Neural progenitor cell (in vitro differentiated cells): ENCODE measurements at regions not wholly inside any gene's neighbourhood (a gene's known extent, or its start where the extent isn't known, plus 50 kb on each side); places are given as distances from the start of the nearest gene placed in this dataset.

Experiments
- EZH2 ChIP-seq: fragments of 200-600 bp; sonication (generic); IDR thresholded peaks from 2 replicates; pipeline ENCODE4 v1.6.1; 2017; ENCODE audit warnings: antibody characterized with exemption, mild to moderate bottlenecking, moderate library complexity
- EZH2phosphoT487 ChIP-seq: fragments of 200-600 bp; sonication (generic); IDR thresholded peaks from 2 replicates; pipeline ENCODE4 v1.6.1; 2017; ENCODE audit warnings: antibody characterized with exemption
- TF ChIP-seq, protein P1 (sequence below): fragments of 200-600 bp; sonication (generic); IDR thresholded peaks from 2 replicates; pipeline ENCODE4 v1.5.1; 2017; ENCODE audit warnings: antibody characterized with exemption, mild to moderate bottlenecking

DNA sequence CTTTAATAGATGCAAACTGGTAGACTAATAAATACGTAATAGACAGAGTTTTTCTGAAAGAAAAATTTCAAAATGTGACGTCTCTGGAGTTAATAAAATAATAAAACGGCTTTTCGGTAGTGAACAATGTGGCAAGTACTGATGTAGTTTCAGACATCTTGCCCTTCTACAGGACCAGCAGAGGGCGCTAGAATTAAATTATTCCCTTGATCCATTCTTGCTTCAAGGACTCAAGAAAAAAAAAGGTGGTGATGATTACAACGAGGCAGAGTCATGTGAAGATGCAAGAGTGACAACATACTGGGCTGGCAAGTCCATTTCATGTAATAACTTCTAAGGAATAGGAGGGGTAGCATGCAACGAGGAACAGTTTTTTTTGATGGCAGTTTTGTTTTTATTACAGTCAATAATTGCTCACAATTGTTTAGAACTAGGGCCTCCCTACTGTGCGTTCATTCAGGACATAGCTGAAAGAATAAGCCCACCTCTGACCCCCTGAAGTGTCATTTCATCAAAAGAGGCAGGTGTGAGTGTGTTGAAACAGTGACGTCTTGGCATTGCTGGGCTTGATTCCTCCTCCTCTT is 101.0 kb upstream of the GZMB start:
- TF ChIP-seq, protein P1, sequence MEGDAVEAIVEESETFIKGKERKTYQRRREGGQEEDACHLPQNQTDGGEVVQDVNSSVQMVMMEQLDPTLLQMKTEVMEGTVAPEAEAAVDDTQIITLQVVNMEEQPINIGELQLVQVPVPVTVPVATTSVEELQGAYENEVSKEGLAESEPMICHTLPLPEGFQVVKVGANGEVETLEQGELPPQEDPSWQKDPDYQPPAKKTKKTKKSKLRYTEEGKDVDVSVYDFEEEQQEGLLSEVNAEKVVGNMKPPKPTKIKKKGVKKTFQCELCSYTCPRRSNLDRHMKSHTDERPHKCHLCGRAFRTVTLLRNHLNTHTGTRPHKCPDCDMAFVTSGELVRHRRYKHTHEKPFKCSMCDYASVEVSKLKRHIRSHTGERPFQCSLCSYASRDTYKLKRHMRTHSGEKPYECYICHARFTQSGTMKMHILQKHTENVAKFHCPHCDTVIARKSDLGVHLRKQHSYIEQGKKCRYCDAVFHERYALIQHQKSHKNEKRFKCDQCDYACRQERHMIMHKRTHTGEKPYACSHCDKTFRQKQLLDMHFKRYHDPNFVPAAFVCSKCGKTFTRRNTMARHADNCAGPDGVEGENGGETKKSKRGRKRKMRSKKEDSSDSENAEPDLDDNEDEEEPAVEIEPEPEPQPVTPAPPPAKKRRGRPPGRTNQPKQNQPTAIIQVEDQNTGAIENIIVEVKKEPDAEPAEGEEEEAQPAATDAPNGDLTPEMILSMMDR, result peak; percentile 88
- no peak for TF ChIP-seq EZH2
- TF ChIP-seq EZH2phosphoT487, result no peak
